Kidney tubule cell (primary cell): ENCODE measurements at regions not wholly inside any gene's neighbourhood (a gene's known extent, or its start where the extent isn't known, plus 50 kb on each side); places are given as distances from the start of the nearest gene placed in this dataset.

Source experiments
- DNase-seq: peaks from one replicate; pipeline ENCODE4 v3.0.0-alpha.2; 2018; ENCODE audit warnings: low spot score

GRCh38 chr4:31107362-31107761, 387.2 kb downstream of the PCDH7 start:
- DNase-seq: no peak

GRCh38 chr4:31108762-31109161, 388.6 kb downstream of the PCDH7 start:
- no peak for DNase-seq

DNA sequence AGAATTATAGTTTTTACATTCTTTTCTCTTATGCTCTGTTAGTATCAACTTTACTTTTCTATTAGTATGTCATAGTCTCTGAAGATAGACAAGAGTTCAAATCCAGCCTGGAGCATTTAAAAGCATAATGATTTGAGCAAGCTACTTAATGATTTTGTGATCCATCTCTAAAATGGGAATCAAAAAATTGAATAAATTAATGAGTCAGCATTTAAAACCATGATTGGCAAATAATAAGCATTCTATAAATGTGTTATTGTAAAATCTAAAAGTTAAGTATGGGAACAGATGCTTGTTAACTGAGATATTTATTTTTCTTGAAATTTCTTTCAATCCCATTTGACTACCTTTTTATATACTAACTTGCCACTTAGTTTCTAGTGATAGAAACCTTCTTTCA, 391.6 kb downstream of the PCDH7 start:
- no peak for DNase-seq

GRCh38 chr4:31114816-31115215, 394.6 kb downstream of the PCDH7 start:
- DNase-seq: no peak

DNA sequence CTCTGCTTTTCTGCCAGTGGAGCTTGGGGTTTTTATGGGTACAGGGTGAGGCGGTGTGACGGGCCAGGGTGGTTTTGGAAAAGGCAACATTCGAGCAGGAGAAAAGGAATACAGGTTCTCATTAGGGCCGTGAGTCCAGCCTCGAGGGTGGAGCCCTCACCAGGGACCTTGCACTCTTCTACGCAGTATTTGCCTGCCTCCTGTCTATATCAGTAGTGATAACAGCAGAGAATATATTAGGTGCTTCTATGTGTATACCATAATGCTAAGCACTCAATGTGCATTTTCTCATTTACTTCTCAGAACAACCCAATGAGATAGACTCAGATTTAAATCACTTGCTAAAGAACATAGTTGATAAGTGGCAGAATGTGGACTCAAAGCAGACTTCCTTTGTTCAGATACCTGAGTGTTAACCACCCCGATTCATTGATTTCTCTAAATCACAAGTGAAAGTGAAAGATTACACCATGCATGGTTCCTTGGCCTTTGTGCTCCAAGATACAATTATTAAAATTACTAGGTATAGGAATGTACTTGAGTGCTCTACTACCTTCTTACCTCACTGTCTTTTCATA, 403.9 kb downstream of the PCDH7 start:
- DNase-seq: no peak

- no peak for DNase-seq
Observed at GRCh38 chr4:31125061-31125460, 404.9 kb downstream of the PCDH7 start.

DNA sequence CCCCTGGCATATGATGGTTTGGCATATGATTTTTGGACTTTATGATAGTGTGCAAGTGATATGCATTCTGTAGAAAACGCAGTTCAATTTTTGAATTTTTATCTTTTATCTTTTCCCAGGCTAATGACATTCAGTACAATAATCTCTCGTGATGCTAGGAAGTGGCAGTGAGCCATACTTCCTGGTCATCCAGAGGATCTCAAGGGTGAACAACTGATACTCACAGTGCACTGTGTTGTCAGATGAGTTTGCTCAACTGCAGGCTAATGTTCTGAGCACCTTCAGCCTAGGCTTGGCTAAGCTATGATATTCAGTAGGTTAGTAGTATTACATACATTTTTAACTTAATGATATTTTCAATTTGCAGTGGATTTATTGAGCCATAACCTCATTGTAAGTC, 405.3 kb downstream of the PCDH7 start:
- no peak for DNase-seq

GRCh38 chr4:31126881-31127398, 406.8 kb downstream of the PCDH7 start:
- DNase-seq: no peak

DNA sequence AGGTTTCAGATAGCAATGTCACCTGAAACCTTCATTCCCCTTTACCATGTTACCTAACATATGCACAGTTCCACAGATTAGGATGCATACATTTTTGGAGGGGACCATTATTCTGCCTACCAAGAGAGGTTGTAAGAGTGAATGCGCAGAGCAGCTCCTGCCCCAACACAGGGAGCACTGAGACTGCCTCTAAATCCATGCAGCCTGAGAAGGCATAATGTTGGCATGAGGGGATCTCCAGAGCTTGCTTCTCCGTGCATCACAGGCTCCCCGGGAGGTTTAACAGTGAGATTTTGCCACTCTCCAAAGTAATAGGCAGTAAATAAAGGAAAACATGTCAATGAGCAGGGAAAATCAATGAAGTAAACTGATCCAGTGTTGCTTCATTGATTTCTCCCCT, 410.8 kb downstream of the PCDH7 start:
- no peak for DNase-seq

- DNase-seq: no peak
Observed at GRCh38 chr4:31134720-31135119, 414.6 kb downstream of the PCDH7 start.

DNA sequence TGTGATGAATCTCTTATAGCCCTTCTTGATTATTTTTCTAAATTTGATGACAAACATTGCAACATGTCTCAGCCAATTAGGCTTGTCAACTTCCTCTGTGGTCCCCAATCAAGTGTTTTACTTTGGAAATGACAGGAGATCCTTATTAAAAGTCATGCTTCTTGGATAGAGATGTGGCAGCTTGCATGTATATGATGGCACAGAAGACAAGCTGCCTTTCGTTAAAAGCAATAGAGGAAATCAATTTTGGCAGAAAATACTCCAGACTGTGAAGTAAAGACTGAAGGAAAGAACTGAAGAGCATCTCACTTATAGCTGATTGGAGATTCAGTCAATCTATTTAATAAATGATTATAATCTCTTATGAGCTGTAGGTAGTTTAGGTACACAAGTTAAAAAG, 419.6 kb downstream of the PCDH7 start:
- DNase-seq: no peak

DNA sequence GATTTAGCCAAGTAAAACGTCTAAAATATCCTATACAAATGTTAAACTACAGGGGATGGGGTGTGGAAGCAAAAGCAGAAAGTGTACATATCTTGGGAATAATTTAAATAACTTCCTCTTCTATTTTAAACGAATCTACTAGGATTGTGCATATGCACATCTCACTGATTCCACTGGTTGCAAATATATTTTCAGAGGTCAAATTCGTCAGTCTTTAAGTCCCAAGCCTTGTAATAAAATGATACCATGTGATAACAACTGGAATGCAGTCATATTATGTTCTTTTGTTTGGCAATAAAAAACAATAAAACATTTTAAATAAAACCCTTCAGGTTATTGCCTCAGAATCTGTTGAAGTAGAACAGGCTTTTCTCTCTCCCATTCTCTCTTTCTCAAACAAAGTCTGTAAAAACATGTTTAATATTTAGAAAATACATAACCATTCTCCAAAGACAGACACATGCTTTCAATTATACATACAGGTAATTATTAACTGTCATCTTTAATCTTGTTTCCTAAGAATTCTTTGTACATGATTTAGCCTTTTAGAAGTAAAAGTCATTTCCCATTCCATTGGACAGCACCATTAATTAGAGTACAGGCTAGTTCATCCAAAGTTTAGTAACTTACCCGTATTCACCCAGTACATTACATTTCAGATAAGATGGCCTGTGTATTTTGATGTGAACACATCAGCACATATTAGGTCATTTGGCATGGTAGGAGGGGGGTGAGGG, 421.1 kb downstream of the PCDH7 start:
- no peak for DNase-seq

- DNase-seq: no peak
Observed at GRCh38 chr4:31141832-31142142, 421.6 kb downstream of the PCDH7 start.

DNA sequence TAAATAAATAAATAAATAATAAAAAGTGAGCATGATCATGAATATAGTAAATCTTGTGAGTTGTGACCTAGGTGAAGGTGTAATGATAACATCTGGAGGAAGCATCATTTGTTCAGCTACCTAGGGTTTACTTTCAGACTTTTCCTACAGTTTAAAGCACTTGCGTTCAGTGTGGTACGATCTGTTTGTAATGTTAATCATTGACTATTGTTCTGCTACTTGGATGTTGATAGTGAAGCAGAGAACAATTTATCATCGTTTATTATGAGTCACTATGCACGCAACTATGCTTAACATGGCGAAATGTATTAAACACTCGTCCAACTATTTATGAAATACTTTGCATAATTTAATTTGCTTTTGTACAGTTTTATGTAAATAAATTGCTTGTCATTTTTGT, 426.2 kb downstream of the PCDH7 start:
- DNase-seq: peak; percentile 25

- DNase-seq: no peak
Observed at GRCh38 chr4:31148990-31149389, 428.8 kb downstream of the PCDH7 start.

GRCh38 chr4:31156221-31156620, 436.1 kb downstream of the PCDH7 start:
- no peak for DNase-seq

DNA sequence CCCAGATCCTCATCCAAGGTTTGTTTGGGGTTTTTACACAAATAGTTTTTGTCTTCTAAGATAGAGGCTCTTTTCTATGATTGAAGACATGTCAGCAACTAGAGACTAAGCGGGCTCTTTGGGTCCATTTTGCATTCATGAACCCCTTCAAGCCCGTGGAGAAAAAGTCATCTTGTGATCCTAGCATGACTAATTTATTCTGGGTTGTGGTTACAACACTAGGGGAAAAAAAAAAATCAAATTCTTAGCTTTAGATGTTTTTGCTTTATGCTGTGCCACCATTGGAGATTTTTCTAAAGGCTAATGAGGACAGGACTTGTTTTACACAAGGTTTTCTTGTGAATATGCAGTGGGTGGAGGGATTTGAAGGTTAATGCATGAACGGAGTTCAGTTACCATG, 440.0 kb downstream of the PCDH7 start:
- no peak for DNase-seq

GRCh38 chr4:31169846-31170245, 449.7 kb downstream of the PCDH7 start:
- DNase-seq: no peak

GRCh38 chr4:31171362-31171761, 451.2 kb downstream of the PCDH7 start:
- no peak for DNase-seq

- peak; percentile 44 for DNase-seq
Observed at GRCh38 chr4:31175242-31175910, 455.2 kb downstream of the PCDH7 start.

GRCh38 chr4:31183256-31183655, 463.1 kb downstream of the PCDH7 start:
- DNase-seq: no peak

DNA sequence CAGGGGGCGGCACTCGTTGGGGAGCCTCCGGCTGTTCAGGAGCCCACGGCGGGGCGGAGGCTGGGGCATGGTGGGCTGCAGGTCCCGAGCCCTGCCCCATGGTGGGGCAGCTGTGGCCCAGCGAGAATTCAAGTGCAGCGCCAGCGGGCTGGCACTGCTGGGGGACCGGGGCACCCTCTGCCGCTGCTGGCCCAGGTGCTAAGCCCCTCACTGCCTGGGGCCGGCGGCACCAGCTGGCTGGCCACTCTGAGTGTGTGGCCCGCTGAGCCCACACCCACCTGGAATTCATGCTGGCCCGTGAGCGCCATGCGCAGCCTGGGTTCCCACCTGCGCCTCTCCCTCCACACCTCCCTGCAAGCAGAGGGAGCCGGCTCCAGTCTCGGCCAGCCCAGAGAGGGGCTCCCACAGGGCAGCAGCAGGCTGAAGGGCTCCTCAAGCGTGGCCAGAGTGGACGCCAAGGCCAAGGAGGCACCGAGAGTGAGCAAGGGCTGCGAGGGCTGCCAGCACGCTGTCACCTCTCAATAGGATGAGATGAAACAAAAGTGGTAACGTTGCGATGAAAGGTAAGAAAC, 464.9 kb downstream of the PCDH7 start:
- DNase-seq: no peak

GRCh38 chr4:31187979-31188378, 467.8 kb downstream of the PCDH7 start:
- DNase-seq: no peak
